ENCODE measurements at regions not wholly inside any gene's neighbourhood (a gene's known extent, or its start where the extent isn't known, plus 50 kb on each side); places are given as distances from the start of the nearest gene placed in this dataset.

DNA sequence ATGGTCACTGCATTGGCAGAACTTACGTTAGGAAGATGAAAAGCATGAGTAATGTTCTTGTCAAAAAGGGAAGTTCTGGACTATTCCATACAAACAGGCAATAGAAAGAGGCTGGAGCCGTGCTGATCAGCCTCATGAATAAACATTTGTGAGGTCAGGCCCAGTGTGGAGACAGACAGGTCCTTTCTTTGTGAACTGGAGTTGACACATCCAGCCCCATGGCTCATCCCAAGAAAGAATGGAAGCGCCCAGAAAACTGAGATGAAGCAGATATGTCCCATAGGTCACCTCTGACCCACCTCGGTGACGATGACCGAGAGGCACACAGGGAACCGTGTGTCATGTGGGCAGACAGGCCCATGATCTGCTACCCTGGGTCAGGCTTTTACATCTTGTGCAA lies 276.0 kb upstream of the SGK1 start:
- H3K27ac Mint-ChIP-seq: no peak overlapping the region
- DNase-seq: no peak
- POLR2A ChIA-PET: no interaction called here
- H3K4me3 Mint-ChIP-seq: no peak overlapping the region
- H3K4me1 Mint-ChIP-seq: no peaks in the 10 kb centered on the region
- H3K9me3 Mint-ChIP-seq: no peaks in the 10 kb centered on the region
- TF ChIP-seq CTCF (IDR thresholded peaks at IDR 0.05): no peak
- no peak for ATAC-seq (ENCODE audit: low read depth)
- no peaks in the 10 kb centered on the region for H3K27me3 Mint-ChIP-seq
- CTCF ChIA-PET: no interaction called here
- no peaks in the 10 kb centered on the region for H3K36me3 Mint-ChIP-seq (ENCODE audit: low read depth)
- intact Hi-C loops (cut with micrococcal nuclease): no loop called here

- CTCF ChIA-PET: no interaction called here
- Mint-ChIP-seq H3K27ac (no peak overlapping the region), H3K36me3 (ENCODE audit: low read depth) (no peaks in the 10 kb centered on the region), H3K27me3 (no peaks in the 10 kb centered on the region), H3K4me1 (no peaks in the 10 kb centered on the region), H3K4me3 (no peak overlapping the region), H3K9me3 (no peaks in the 10 kb centered on the region)
- intact Hi-C loops (cut with micrococcal nuclease): no loop called here
- POLR2A ChIA-PET: no interaction called here
- DNase-seq (no peak), ATAC-seq (ENCODE audit: low read depth) (no peak)
- TF ChIP-seq CTCF (IDR thresholded peaks at IDR 0.05): no peak
These were observed 275.5 kb upstream of the SGK1 start for GRCh38 chr6:134593442-134593841.

GRCh38 chr6:134593024-134593423 lies 275.1 kb upstream of the SGK1 start:
- Mint-ChIP-seq H3K9me3 (no peaks in the 10 kb centered on the region), H3K36me3 (ENCODE audit: low read depth) (no peaks in the 10 kb centered on the region), H3K4me1 (no peaks in the 10 kb centered on the region), H3K27ac (no peak overlapping the region), H3K27me3 (no peaks in the 10 kb centered on the region), H3K4me3 (no peak overlapping the region)
- DNase-seq (no peak), ATAC-seq (ENCODE audit: low read depth) (no peak)
- intact Hi-C loops (cut with micrococcal nuclease): no loop called here
- POLR2A ChIA-PET: no interaction called here
- TF ChIP-seq CTCF (IDR thresholded peaks at IDR 0.05): no peak
- CTCF ChIA-PET: no interaction called here

DNA sequence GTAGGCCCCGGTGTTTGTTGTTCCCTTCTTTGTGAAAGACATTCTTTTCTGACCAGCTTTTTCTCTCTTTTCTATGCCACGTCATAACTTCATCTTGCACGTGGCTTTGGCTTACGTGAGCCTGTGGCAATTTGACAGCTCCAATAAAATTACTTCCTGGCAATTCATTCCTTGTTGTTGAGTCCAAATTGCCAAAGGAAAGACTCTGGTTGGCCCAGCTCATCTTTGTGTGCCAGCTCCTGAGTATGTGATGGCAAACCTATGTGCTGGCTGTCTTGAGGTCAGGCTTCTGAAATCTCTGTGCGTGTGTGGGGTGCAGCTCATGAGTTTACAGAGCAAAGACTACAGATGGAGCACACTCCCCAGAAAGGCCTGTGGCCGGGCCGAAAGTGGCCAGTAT lies 272.5 kb upstream of the SGK1 start:
- DNase-seq: no peak
- Mint-ChIP-seq H3K27ac (no peak overlapping the region), H3K36me3 (ENCODE audit: low read depth) (no peaks in the 10 kb centered on the region), H3K4me3 (no peak overlapping the region), H3K27me3 (no peaks in the 10 kb centered on the region), H3K9me3 (peaks cover 2% of the 10 kb centered on the region), H3K4me1 (no peaks in the 10 kb centered on the region)
- intact Hi-C loops (cut with micrococcal nuclease): no loop called here
- no peak for TF ChIP-seq CTCF (IDR thresholded peaks at IDR 0.05)
- no peak for ATAC-seq (ENCODE audit: low read depth)
- POLR2A ChIA-PET: no interaction called here
- CTCF ChIA-PET: no interaction called here

DNA sequence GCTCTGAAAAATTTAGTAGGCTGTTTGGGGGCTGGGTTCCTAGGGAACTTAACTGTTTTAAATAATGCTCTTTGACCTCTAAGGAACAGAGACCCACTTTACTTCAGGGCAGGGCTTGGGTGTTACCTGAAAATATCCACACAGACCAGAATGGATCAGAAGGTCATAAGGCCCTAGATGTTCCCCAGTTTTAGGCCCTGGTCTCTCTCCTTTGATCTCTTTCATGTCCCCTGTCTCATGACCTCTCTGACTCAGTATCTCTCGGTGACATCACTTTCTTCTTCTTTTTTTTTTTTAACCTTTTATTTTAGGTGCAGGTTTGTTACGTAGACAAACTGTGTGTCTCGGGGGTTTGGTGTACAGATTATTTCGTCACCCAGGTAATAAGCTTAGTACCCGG lies 272.1 kb upstream of the SGK1 start:
- no peaks in the 10 kb centered on the region for H3K36me3 Mint-ChIP-seq (ENCODE audit: low read depth)
- POLR2A ChIA-PET: no interaction called here
- no peaks in the 10 kb centered on the region for H3K4me1 Mint-ChIP-seq
- DNase-seq (no peak), ATAC-seq (ENCODE audit: low read depth) (no peak)
- CTCF ChIA-PET: no interaction called here
- peaks cover 2% of the 10 kb centered on the region for H3K9me3 Mint-ChIP-seq
- no peak for TF ChIP-seq CTCF (IDR thresholded peaks at IDR 0.05)
- no peaks in the 10 kb centered on the region for H3K27me3 Mint-ChIP-seq
- intact Hi-C loops (cut with micrococcal nuclease): no loop called here
- no peak overlapping the region for H3K27ac Mint-ChIP-seq
- H3K4me3 Mint-ChIP-seq: no peak overlapping the region
